GM12891 (cell line): ENCODE measurements at regions not wholly inside any gene's neighbourhood (a gene's known extent, or its start where the extent isn't known, plus 50 kb on each side); places are given as distances from the start of the nearest gene placed in this dataset.

Experiments used
- PAX5 ChIP-seq: IDR thresholded peaks from 2 replicates; pipeline ENCODE4 v1.6.1; 2011; ENCODE audit warnings: low read length, moderate library complexity, mild to moderate bottlenecking; ENCODE audit not compliant: insufficient read depth, severe bottlenecking
- POLR2A ChIP-seq: IDR thresholded peaks from 2 replicates; pipeline ENCODE4 v1.6.1; 2011; ENCODE audit warnings: low read depth, low read length, control low read depth
- POLR2AphosphoS5 ChIP-seq: IDR thresholded peaks from 2 replicates; pipeline ENCODE4 v1.6.1; 2011; ENCODE audit warnings: low read depth, low read length, control low read depth
- SPI1 ChIP-seq: IDR thresholded peaks from 2 replicates; pipeline ENCODE4 v1.6.1; 2011; ENCODE audit warnings: low read depth, low read length, control low read depth
- TAF1 ChIP-seq: IDR thresholded peaks from 2 replicates; pipeline ENCODE4 v1.6.1; 2011; ENCODE audit warnings: low read depth, low read length, control low read depth

DNA sequence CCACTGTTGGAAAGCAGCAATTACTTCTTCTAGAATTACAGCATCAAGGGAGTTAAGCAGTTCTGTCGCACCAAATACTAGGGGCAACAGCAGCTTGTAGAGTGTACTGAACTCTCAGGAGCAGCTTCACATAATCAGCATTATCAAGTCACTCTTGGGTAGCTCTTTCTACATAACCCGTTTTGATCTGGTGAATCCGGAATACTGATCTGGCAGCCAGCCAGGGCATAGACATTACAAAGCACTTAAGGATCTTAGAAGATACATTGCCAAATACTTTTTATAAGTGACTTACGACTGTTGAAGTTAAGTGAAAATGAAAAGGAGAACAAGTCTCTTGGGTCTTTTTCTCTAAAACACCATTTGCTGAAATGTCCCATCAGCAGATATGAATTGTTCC, 73.2 kb upstream of the NETO1 start:
- TF ChIP-seq POLR2A (no peak), POLR2AphosphoS5 (no peak), TAF1 (no peak), SPI1 (no peak), PAX5 (no peak)
